ENCODE measurements at regions not wholly inside any gene's neighbourhood (a gene's known extent, or its start where the extent isn't known, plus 50 kb on each side); places are given as distances from the start of the nearest gene placed in this dataset.

GRCh38 chr1:173407846-173408245 is 69.3 kb upstream of the PRDX6 start:
- no peaks in the 10 kb centered on the region for H4K20me1 ChIP-seq (replicated peaks in 1 of 2; ENCODE audit: control insufficient read depth in 1 of 2, insufficient read depth in 2 of 2, low read length in 2 of 2)
- H3K79me2 ChIP-seq (ENCODE audit: control insufficient read depth in 1 of 2, insufficient read depth in 2 of 2, low read length in 2 of 2), result no peaks in the 10 kb centered on the region
- ChIA-PET POLR2A (ENCODE audit: partially characterized antibody) (no interaction called here), CTCF (ENCODE audit: partially characterized antibody) (interaction anchor here (0.8 to 2.1 kb wide), 2 partner anchors 12 to 582 kb away, joined by 3 to 5 read pairs; no protein-coding TSS in a partner anchor)
- DNase-seq (ENCODE audit: low read depth in 1 of 2, low spot score in 2 of 2) (no peak), FAIRE-seq (no peak)
- H3K79me1 ChIP-seq (ENCODE audit: low read depth, low read length), result no peaks in the 10 kb centered on the region
- no peak overlapping the region for H3K14ac ChIP-seq (ENCODE audit: insufficient read length)
- H3K4me1 ChIP-seq (replicated peaks in 1 of 4; ENCODE audit: control insufficient read depth in 3 of 4, insufficient read depth in 4 of 4, low read length in 3 of 4), result no peaks in the 10 kb centered on the region; a peak in 3 of 7 replicates
- no peak overlapping the region for H4K5ac ChIP-seq (ENCODE audit: insufficient read length, low read depth, low read length)
- H2BK12ac ChIP-seq (ENCODE audit: low read depth, low read length), result no peak overlapping the region
- H2BK120ac ChIP-seq (replicated peaks; ENCODE audit: low read depth, low read length), result no peak overlapping the region
- no peak overlapping the region for H3K56ac ChIP-seq (replicated peaks; ENCODE audit: insufficient read length, low read depth, low read length)
- H3K23me2 ChIP-seq (ENCODE audit: low read depth, low read length), result no peaks in the 10 kb centered on the region
- H4K91ac ChIP-seq (replicated peaks; ENCODE audit: insufficient read length, low read length), result no peak overlapping the region
- no peak overlapping the region for H3K4ac ChIP-seq (replicated peaks; ENCODE audit: insufficient read length, low read depth, low read length)
- H3K23ac ChIP-seq (ENCODE audit: insufficient read length), result no peak overlapping the region
- no peaks in the 10 kb centered on the region; a peak in 1 of 8 replicates for H3K36me3 ChIP-seq (ENCODE audit: control insufficient read depth in 2 of 4, insufficient read depth in 4 of 4, low read length in 3 of 4)
- no peak overlapping the region; the same call in 1 of the 2 replicates for H3K27ac ChIP-seq (ENCODE audit: low read depth, low read length)
- H2BK15ac ChIP-seq (ENCODE audit: low read length), result no peak overlapping the region
- no peak overlapping the region for H2AFZ ChIP-seq (ENCODE audit: low read length)
- no peaks in the 10 kb centered on the region for H3K9me3 ChIP-seq (ENCODE audit: insufficient read depth in 2 of 2, low read depth in 1 of 2, low read length in 1 of 2)
- no peak for TF ChIP-seq CTBP2 (IDR thresholded peaks at IDR 0.05; ENCODE audit: borderline replicate concordance, insufficient read depth, insufficient read length, low read length)
- TF ChIP-seq KDM5A (IDR thresholded peaks at IDR 0.05; ENCODE audit: low read length), result no peak
- no peak for TF ChIP-seq MAFK (IDR thresholded peaks at IDR 0.05; ENCODE audit: low read depth, low read length)
- no peak for TF ChIP-seq TBP (IDR thresholded peaks at IDR 0.05; ENCODE audit: low read depth, low read length)
- no peak for TF ChIP-seq HDAC6 (IDR thresholded peaks at IDR 0.05; ENCODE audit: low read depth, low read length)
- TF ChIP-seq SAP30 (IDR thresholded peaks at IDR 0.05; ENCODE audit: insufficient read depth, insufficient replicate concordance, low read length), result no peak
- no peak for TF ChIP-seq KDM1A (IDR thresholded peaks at IDR 0.05; ENCODE audit: borderline replicate concordance, low read length)
- TF ChIP-seq HDAC2 (IDR thresholded peaks at IDR 0.05; ENCODE audit: borderline replicate concordance in 1 of 2, low read depth in 2 of 2, low read length in 2 of 2), result no peak
- TF ChIP-seq POLR2AphosphoS5 (IDR thresholded peaks at IDR 0.05; ENCODE audit: low read depth, low read length), result no peak
- no peak for TF ChIP-seq ATF2 (IDR thresholded peaks at IDR 0.05; ENCODE audit: low read length)
- no peak overlapping the region for H3K4me3 ChIP-seq (ENCODE audit: extremely low read depth in 1 of 4, insufficient read depth in 2 of 4, low read depth in 3 of 4, low read length in 4 of 4)
- H3K27me3 ChIP-seq (replicated peaks in 1 of 4; ENCODE audit: control insufficient read depth in 3 of 4, extremely low read depth in 1 of 4, insufficient read depth in 3 of 4, low read length in 3 of 4), result no peaks in the 10 kb centered on the region
- H3K18ac ChIP-seq (ENCODE audit: extremely low read depth, low read length), result no peak overlapping the region
- H3K4me2 ChIP-seq (ENCODE audit: insufficient read depth in 1 of 2, low read depth in 2 of 2, low read length in 2 of 2), result no peak overlapping the region
- H3K9ac ChIP-seq (replicated peaks in 1 of 4; ENCODE audit: extremely low read depth in 1 of 4, low read depth in 3 of 4, low read length in 3 of 4), result no peak overlapping the region
- H4K8ac ChIP-seq (ENCODE audit: extremely low read depth, insufficient read depth, low read length), result no peak overlapping the region
- H2BK20ac ChIP-seq (ENCODE audit: low read length), result no peak overlapping the region
- H2AK5ac ChIP-seq (ENCODE audit: low read depth, low read length), result no peak overlapping the region
- no peak overlapping the region for H2BK5ac ChIP-seq (ENCODE audit: low read depth, low read length)

All from H1 (cell line).